ENCODE measurements at regions not wholly inside any gene's neighbourhood (a gene's known extent, or its start where the extent isn't known, plus 50 kb on each side); places are given as distances from the start of the nearest gene placed in this dataset.

DNA sequence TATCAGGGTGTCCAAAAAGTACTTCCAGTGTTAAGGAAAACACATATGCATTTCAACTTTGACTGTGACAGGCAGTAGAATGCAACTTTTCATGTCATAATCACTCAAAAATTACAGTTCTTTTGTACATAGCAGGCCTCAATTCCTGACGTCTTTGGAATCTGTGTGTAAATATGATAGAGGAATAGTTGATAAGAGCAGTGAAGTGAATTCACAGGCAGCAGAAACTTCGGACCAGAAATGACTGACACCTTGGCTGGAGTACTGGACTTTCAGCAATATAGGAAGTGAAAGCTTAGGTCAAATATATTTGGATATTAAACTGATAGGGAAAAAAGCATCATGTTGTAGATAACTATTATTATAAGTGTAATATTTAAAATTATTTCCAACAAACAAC, 1741.2 kb upstream of the PCDH20 start:
- H3K9me3 ChIP-seq (ENCODE audit: insufficient read depth, low read depth, low read length) = no peaks in the 10 kb centered on the region
- H3K4me1 ChIP-seq (ENCODE audit: insufficient read depth, low read length, poor library complexity, severe bottlenecking) = no peaks in the 10 kb centered on the region
- no peak overlapping the region for H3K4me3 ChIP-seq (ENCODE audit: low read length, poor library complexity, severe bottlenecking)
- H2AFZ ChIP-seq (ENCODE audit: low read length) = no peak overlapping the region
- H3K9ac ChIP-seq (ENCODE audit: low read depth, low read length, poor library complexity, severe bottlenecking) = no peak overlapping the region
- no peak overlapping the region for H3K4me2 ChIP-seq (ENCODE audit: low read depth, low read length, poor library complexity, severe bottlenecking)
- H3K79me2 ChIP-seq (ENCODE audit: insufficient read depth, low read length) = no peaks in the 10 kb centered on the region
- no peaks in the 10 kb centered on the region for H3K9me2 ChIP-seq (replicated peaks; ENCODE audit: low read depth, low read length)
- no peaks in the 10 kb centered on the region for H4K20me1 ChIP-seq (ENCODE audit: insufficient read depth, low read length, poor library complexity, severe bottlenecking)
- H3K36me3 ChIP-seq (ENCODE audit: insufficient read depth, low read length) = no peaks in the 10 kb centered on the region
- no peaks in the 10 kb centered on the region for H3K27me3 ChIP-seq (ENCODE audit: insufficient read depth, low read length, poor library complexity, severe bottlenecking)
- no peak for TF ChIP-seq EZH2phosphoT487 (IDR thresholded peaks at IDR 0.05; ENCODE audit: borderline replicate concordance)
- TF ChIP-seq, protein P1, sequence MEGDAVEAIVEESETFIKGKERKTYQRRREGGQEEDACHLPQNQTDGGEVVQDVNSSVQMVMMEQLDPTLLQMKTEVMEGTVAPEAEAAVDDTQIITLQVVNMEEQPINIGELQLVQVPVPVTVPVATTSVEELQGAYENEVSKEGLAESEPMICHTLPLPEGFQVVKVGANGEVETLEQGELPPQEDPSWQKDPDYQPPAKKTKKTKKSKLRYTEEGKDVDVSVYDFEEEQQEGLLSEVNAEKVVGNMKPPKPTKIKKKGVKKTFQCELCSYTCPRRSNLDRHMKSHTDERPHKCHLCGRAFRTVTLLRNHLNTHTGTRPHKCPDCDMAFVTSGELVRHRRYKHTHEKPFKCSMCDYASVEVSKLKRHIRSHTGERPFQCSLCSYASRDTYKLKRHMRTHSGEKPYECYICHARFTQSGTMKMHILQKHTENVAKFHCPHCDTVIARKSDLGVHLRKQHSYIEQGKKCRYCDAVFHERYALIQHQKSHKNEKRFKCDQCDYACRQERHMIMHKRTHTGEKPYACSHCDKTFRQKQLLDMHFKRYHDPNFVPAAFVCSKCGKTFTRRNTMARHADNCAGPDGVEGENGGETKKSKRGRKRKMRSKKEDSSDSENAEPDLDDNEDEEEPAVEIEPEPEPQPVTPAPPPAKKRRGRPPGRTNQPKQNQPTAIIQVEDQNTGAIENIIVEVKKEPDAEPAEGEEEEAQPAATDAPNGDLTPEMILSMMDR (conservative IDR thresholded peaks at IDR 0.05; ENCODE audit: low read length) = no peak
- no peaks in the 10 kb centered on the region for H3F3A ChIP-seq (ENCODE audit: low read depth)

DNA sequence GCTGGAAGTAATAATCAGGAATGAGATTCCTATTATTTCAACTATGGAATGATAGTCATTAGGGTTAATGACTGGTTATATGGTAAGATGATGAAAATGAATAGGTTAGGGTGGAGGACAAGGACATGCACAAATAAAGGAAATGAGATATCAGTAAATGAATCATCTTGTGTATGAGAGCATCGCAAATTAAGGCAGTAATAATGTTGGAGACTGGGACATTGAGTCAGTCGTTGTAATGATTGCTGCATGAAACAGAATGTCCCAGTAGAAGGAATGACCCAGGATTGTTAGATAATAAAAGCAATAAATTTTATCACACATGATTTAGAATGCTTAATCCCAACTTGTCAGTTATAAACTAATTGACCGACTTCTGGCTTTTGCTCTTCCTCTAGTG, 1733.7 kb upstream of the PCDH20 start:
- Histone ChIP-seq H3F3A (ENCODE audit: low read depth) (no peaks in the 10 kb centered on the region), H3K4me1 (ENCODE audit: insufficient read depth, low read length, poor library complexity, severe bottlenecking) (no peaks in the 10 kb centered on the region), H3K9me2 (replicated peaks; ENCODE audit: low read depth, low read length) (no peaks in the 10 kb centered on the region), H3K36me3 (ENCODE audit: insufficient read depth, low read length) (no peaks in the 10 kb centered on the region), H3K79me2 (ENCODE audit: insufficient read depth, low read length) (no peaks in the 10 kb centered on the region), H2AFZ (ENCODE audit: low read length) (no peak overlapping the region), H3K27me3 (ENCODE audit: insufficient read depth, low read length, poor library complexity, severe bottlenecking) (no peaks in the 10 kb centered on the region), H3K4me3 (ENCODE audit: low read length, poor library complexity, severe bottlenecking) (no peak overlapping the region), H4K20me1 (ENCODE audit: insufficient read depth, low read length, poor library complexity, severe bottlenecking) (no peaks in the 10 kb centered on the region), H3K9ac (ENCODE audit: low read depth, low read length, poor library complexity, severe bottlenecking) (no peak overlapping the region), H3K9me3 (ENCODE audit: insufficient read depth, low read depth, low read length) (no peaks in the 10 kb centered on the region), H3K4me2 (ENCODE audit: low read depth, low read length, poor library complexity, severe bottlenecking) (no peak overlapping the region)
- TF ChIP-seq, protein P1 (conservative IDR thresholded peaks at IDR 0.05; ENCODE audit: low read length) = no peak
- TF ChIP-seq EZH2phosphoT487 (IDR thresholded peaks at IDR 0.05; ENCODE audit: borderline replicate concordance) = no peak

- no peaks in the 10 kb centered on the region for H3K36me3 ChIP-seq (ENCODE audit: insufficient read depth, low read length)
- no peaks in the 10 kb centered on the region for H3K79me2 ChIP-seq (ENCODE audit: insufficient read depth, low read length)
Measured at GRCh38 chr13:63139277-63139676, 1723.6 kb upstream of the PCDH20 start.

GRCh38 chr13:63129995-63130394, 1714.3 kb upstream of the PCDH20 start:
- Histone ChIP-seq H3K79me2 (ENCODE audit: insufficient read depth, low read length) (no peaks in the 10 kb centered on the region), H3K4me1 (ENCODE audit: insufficient read depth, low read length, poor library complexity, severe bottlenecking) (no peaks in the 10 kb centered on the region), H3K27me3 (ENCODE audit: insufficient read depth, low read length, poor library complexity, severe bottlenecking) (no peaks in the 10 kb centered on the region), H3K4me3 (ENCODE audit: low read length, poor library complexity, severe bottlenecking) (no peak overlapping the region), H3K36me3 (ENCODE audit: insufficient read depth, low read length) (no peaks in the 10 kb centered on the region), H4K20me1 (ENCODE audit: insufficient read depth, low read length, poor library complexity, severe bottlenecking) (no peaks in the 10 kb centered on the region), H3K9me2 (replicated peaks; ENCODE audit: low read depth, low read length) (no peaks in the 10 kb centered on the region), H2AFZ (ENCODE audit: low read length) (no peak overlapping the region), H3K4me2 (ENCODE audit: low read depth, low read length, poor library complexity, severe bottlenecking) (no peak overlapping the region), H3K9ac (ENCODE audit: low read depth, low read length, poor library complexity, severe bottlenecking) (no peak overlapping the region), H3K9me3 (ENCODE audit: insufficient read depth, low read depth, low read length) (no peaks in the 10 kb centered on the region), H3F3A (ENCODE audit: low read depth) (no peaks in the 10 kb centered on the region)
- TF ChIP-seq, protein P1 (conservative IDR thresholded peaks at IDR 0.05; ENCODE audit: low read length) = no peak
- TF ChIP-seq EZH2phosphoT487 (IDR thresholded peaks at IDR 0.05; ENCODE audit: borderline replicate concordance) = no peak

More at GRCh38 chr13:63139277-63139676, 1723.6 kb upstream of the PCDH20 start:
- Histone ChIP-seq H3K9me3 (ENCODE audit: insufficient read depth, low read depth, low read length) (no peaks in the 10 kb centered on the region), H3K4me1 (ENCODE audit: insufficient read depth, low read length, poor library complexity, severe bottlenecking) (no peaks in the 10 kb centered on the region), H3K27me3 (ENCODE audit: insufficient read depth, low read length, poor library complexity, severe bottlenecking) (no peaks in the 10 kb centered on the region), H3F3A (ENCODE audit: low read depth) (no peaks in the 10 kb centered on the region), H3K9me2 (replicated peaks; ENCODE audit: low read depth, low read length) (no peaks in the 10 kb centered on the region), H4K20me1 (ENCODE audit: insufficient read depth, low read length, poor library complexity, severe bottlenecking) (no peaks in the 10 kb centered on the region), H3K4me3 (ENCODE audit: low read length, poor library complexity, severe bottlenecking) (no peak overlapping the region), H3K4me2 (ENCODE audit: low read depth, low read length, poor library complexity, severe bottlenecking) (no peak overlapping the region), H2AFZ (ENCODE audit: low read length) (no peak overlapping the region), H3K9ac (ENCODE audit: low read depth, low read length, poor library complexity, severe bottlenecking) (no peak overlapping the region)
- TF ChIP-seq EZH2phosphoT487 (IDR thresholded peaks at IDR 0.05; ENCODE audit: borderline replicate concordance) = no peak

Data from Loucy (cell line).